ENCODE measurements at regions not wholly inside any gene's neighbourhood (a gene's known extent, or its start where the extent isn't known, plus 50 kb on each side); places are given as distances from the start of the nearest gene placed in this dataset.

- TF ChIP-seq NFIC (IDR thresholded peaks at IDR 0.05), result no peak
- TF ChIP-seq FOXM1 (IDR thresholded peaks at IDR 0.05; ENCODE audit: borderline replicate concordance, low read depth), result no peak
Observed at GRCh38 chr3:168752339-168752738, 656.6 kb upstream of the GOLIM4 start.
